ENCODE measurements at regions not wholly inside any gene's neighbourhood (a gene's known extent, or its start where the extent isn't known, plus 50 kb on each side); places are given as distances from the start of the nearest gene placed in this dataset.

DNA sequence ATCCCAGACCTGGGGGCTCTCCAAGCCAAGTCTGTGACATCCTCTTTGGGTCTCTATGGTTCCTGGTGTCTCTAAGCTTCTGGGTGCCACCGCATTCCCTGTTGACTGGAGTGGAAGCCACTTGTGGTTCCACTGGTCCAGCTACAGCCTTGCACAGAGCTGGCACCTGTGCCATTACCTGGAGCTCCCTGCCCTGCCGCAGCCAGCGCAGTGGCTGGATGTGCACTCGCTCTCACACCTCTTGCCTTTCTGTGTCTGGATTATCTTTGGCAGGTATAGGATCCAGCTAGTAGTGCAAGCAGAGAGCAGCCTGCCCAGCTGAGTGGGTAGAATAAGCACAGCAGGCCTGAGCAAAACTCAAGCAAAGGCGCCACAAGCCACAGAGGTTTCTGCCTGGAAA, 1635.5 kb downstream of the OTOL1 start:
- no peak for ATAC-seq (ENCODE audit: low read depth)
- Mint-ChIP-seq H3K4me3 (no peak overlapping the region), H3K27me3 (no peaks in the 10 kb centered on the region), H3K9me3 (ENCODE audit: insufficient read depth) (no peaks in the 10 kb centered on the region), H3K27ac (no peak overlapping the region), H3K4me1 (no peaks in the 10 kb centered on the region)
- H2AFZ ChIP-seq (ENCODE audit: insufficient read depth, low read depth, low read length, poor library complexity, severe bottlenecking): no peak overlapping the region
- intact Hi-C loops (cut with micrococcal nuclease): no loop called here
- no peaks in the 10 kb centered on the region for H3K27me3 ChIP-seq (replicated peaks in 1 of 4; ENCODE audit: control extremely low read depth in 1 of 4, control insufficient read depth in 3 of 4, insufficient read depth in 4 of 4, low read length in 3 of 4)
- H3K36me3 ChIP-seq (replicated peaks in 1 of 2; ENCODE audit: control extremely low read depth in 1 of 2, control insufficient read depth in 1 of 2, extremely low read depth in 1 of 2, insufficient read depth in 2 of 2, low read length in 1 of 2): no peaks in the 10 kb centered on the region
- no peak overlapping the region for H3K27ac ChIP-seq (ENCODE audit: low read length in 2 of 2)
- H3K79me2 ChIP-seq (ENCODE audit: control insufficient read depth, insufficient read depth, low read length): no peaks in the 10 kb centered on the region
- H3K4me3 ChIP-seq (ENCODE audit: control extremely low read depth in 1 of 5, extremely low read depth in 1 of 5, insufficient read depth in 1 of 5, low read depth in 2 of 5, low read length in 4 of 5): no peak overlapping the region
- H3K9me3 ChIP-seq (ENCODE audit: control extremely low read depth in 1 of 3, control insufficient read depth in 2 of 3, insufficient read depth in 1 of 3, low read length in 2 of 3): peaks cover 0 to 15% (median 0%) of the 10 kb centered on the region in 3 donors
- H3K9ac ChIP-seq (ENCODE audit: low read length): no peak overlapping the region
- no peak for DNase-seq
- ChIA-PET POLR2A (no interaction called here), CTCF (no interaction called here)
- H3K4me2 ChIP-seq (replicated peaks; ENCODE audit: low read depth, low read length, poor library complexity, severe bottlenecking): no peak overlapping the region
- H4K20me1 ChIP-seq (ENCODE audit: control insufficient read depth, insufficient read depth, low read length, poor library complexity, severe bottlenecking): no peaks in the 10 kb centered on the region
- H3K4me1 ChIP-seq (ENCODE audit: control insufficient read depth in 2 of 2, insufficient read depth in 2 of 2, low read length in 2 of 2): no peaks in the 10 kb centered on the region
- 95% methylated on average over 5 of the region's 5 CpGs for WGBS (ENCODE audit: insufficient coverage)
- TF ChIP-seq, protein P1, sequence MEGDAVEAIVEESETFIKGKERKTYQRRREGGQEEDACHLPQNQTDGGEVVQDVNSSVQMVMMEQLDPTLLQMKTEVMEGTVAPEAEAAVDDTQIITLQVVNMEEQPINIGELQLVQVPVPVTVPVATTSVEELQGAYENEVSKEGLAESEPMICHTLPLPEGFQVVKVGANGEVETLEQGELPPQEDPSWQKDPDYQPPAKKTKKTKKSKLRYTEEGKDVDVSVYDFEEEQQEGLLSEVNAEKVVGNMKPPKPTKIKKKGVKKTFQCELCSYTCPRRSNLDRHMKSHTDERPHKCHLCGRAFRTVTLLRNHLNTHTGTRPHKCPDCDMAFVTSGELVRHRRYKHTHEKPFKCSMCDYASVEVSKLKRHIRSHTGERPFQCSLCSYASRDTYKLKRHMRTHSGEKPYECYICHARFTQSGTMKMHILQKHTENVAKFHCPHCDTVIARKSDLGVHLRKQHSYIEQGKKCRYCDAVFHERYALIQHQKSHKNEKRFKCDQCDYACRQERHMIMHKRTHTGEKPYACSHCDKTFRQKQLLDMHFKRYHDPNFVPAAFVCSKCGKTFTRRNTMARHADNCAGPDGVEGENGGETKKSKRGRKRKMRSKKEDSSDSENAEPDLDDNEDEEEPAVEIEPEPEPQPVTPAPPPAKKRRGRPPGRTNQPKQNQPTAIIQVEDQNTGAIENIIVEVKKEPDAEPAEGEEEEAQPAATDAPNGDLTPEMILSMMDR (IDR thresholded peaks at IDR 0.05): no peak
- TF ChIP-seq EZH2 (IDR thresholded peaks at IDR 0.05; ENCODE audit: borderline replicate concordance, insufficient read depth, low read depth, low read length, poor library complexity, severe bottlenecking): no peak

- DNase-seq (no peak), ATAC-seq (ENCODE audit: low read depth) (no peak)
- Histone ChIP-seq H2AFZ (ENCODE audit: insufficient read depth, low read depth, low read length, poor library complexity, severe bottlenecking) (no peak overlapping the region), H3K4me2 (replicated peaks; ENCODE audit: low read depth, low read length, poor library complexity, severe bottlenecking) (no peak overlapping the region), H3K9ac (ENCODE audit: low read length) (no peak overlapping the region), H4K20me1 (ENCODE audit: control insufficient read depth, insufficient read depth, low read length, poor library complexity, severe bottlenecking) (no peaks in the 10 kb centered on the region), H3K36me3 (replicated peaks in 1 of 2; ENCODE audit: control extremely low read depth in 1 of 2, control insufficient read depth in 1 of 2, extremely low read depth in 1 of 2, insufficient read depth in 2 of 2, low read length in 1 of 2) (no peaks in the 10 kb centered on the region), H3K4me1 (ENCODE audit: control insufficient read depth in 2 of 2, insufficient read depth in 2 of 2, low read length in 2 of 2) (no peaks in the 10 kb centered on the region), H3K4me3 (ENCODE audit: control extremely low read depth in 1 of 5, extremely low read depth in 1 of 5, insufficient read depth in 1 of 5, low read depth in 2 of 5, low read length in 4 of 5) (no peak overlapping the region), H3K27me3 (replicated peaks in 1 of 4; ENCODE audit: control extremely low read depth in 1 of 4, control insufficient read depth in 3 of 4, insufficient read depth in 4 of 4, low read length in 3 of 4) (no peaks in the 10 kb centered on the region), H3K9me3 (ENCODE audit: control extremely low read depth in 1 of 3, control insufficient read depth in 2 of 3, insufficient read depth in 1 of 3, low read length in 2 of 3) (peaks cover 0 to 23% (median 9%) of the 10 kb centered on the region in 3 donors), H3K27ac (ENCODE audit: low read length in 2 of 2) (no peak overlapping the region), H3K79me2 (ENCODE audit: control insufficient read depth, insufficient read depth, low read length) (no peaks in the 10 kb centered on the region)
- ChIA-PET CTCF (no interaction called here), POLR2A (no interaction called here)
- TF ChIP-seq, protein P1 (IDR thresholded peaks at IDR 0.05): no peak
- no peak for TF ChIP-seq EZH2 (IDR thresholded peaks at IDR 0.05; ENCODE audit: borderline replicate concordance, insufficient read depth, low read depth, low read length, poor library complexity, severe bottlenecking)
- Mint-ChIP-seq H3K9me3 (ENCODE audit: insufficient read depth) (peaks cover 3% of the 10 kb centered on the region), H3K4me1 (no peaks in the 10 kb centered on the region), H3K27me3 (no peaks in the 10 kb centered on the region), H3K27ac (no peak overlapping the region), H3K4me3 (no peak overlapping the region)
- WGBS (ENCODE audit: insufficient coverage): 100% methylated on average over 2 of the region's 3 CpGs
- intact Hi-C loops (cut with micrococcal nuclease): no loop called here
These were observed 1632.7 kb downstream of the OTOL1 start for GRCh38 chr3:163129287-163129686.

Data from B cell (primary cell).